ENCODE measurements at regions not wholly inside any gene's neighbourhood (a gene's known extent, or its start where the extent isn't known, plus 50 kb on each side); places are given as distances from the start of the nearest gene placed in this dataset.
"Not testable (repeated sequence)": the region's sequence is repeated elsewhere in the genome, so short reads cannot be mapped to it uniquely, and the experiment has no call there.

- DNase-seq: no peak
Observed at GRCh38 chr2:65767946-65768345, 335.5 kb upstream of the SPRED2 start.

DNA sequence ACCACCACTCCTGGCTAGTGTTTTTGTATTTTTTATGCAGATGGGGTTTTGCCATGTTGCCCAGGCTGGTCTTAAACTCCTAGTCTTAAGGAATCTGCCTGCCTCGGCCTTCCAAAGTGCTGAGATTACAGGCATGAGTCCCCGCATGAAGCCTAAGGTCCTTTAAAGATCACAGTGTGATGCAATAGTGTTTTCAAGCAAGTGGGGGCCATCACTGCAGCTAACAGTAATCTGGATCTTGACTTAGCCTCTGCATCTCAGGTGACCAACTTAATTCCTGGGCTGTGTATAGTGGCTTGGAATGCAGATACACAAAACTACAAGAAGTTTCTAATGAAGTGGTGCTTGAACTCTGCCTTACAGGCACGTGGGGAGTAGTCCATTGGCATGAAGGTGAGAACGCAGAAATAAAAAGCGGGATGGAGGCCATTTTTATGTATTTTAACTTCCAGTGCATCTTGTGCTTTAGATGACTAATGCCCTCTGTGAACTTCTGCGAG, 334.4 kb upstream of the SPRED2 start:
- no peak for DNase-seq

DNA sequence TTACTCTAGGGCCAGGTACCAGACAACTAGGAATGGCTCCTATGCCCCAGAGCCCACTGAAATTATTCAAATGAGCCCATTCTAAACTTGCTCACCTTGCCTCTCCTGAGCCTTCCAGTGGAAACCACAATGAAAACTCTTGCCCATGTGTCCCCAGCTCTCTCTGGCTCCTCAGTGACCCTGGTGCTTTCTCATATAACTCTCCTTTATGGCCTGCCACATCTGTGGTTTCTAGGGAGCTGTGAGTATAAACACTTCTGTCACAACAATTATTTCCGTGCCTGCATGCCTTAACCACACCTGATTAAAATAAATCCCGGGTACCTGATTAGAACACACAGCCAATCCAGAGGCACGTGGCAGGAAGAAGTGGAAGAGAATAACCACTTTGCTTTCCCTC, 333.0 kb upstream of the SPRED2 start:
- no peak for DNase-seq

- DNase-seq: no peak
Observed at GRCh38 chr2:65762068-65762467, 329.7 kb upstream of the SPRED2 start.

DNA sequence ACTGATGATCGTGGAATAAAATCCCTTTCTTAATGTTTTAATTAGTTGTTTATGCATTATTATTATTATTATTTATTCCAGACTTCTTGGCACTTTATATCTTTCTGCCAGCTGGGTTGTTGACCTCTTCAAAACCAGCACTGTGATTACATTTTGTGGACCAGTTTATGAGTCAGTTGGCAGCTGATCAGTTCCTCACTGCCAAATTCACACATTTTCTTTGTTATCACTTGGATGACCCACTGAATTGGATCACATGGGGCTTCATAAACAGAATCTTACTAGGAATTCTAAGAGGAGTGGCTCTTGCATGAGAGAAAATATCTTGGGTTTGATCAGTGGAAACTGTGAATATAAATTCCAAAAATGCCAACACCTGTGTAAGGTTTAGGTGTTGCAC, 321.8 kb upstream of the SPRED2 start:
- peak in 1 of 2 experiments; percentile 58 for DNase-seq

GRCh38 chr2:65751408-65751807, 319.0 kb upstream of the SPRED2 start:
- no peak for DNase-seq

DNA sequence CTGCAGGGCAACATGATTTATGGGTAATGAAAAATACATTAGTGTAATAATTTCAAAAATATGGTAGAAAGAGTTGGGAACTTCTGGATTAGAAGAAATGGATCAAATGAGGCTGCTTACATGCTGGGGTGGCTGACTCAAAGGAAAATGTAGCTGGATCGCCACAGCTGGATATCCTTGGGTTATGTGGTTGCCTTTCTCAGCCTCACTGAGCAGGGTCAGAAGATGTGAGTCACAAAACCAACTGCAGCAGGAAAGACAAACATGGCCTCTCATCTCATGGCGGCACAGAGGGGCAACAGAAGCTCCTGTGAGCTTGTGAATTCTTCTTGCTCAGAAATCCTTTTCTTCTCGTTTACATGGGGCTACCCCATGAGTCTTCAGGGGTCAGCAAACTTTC, 317.1 kb upstream of the SPRED2 start:
- no peak for DNase-seq

GRCh38 chr2:65747875-65748274, 315.5 kb upstream of the SPRED2 start:
- DNase-seq: not testable (repeated sequence)

DNA sequence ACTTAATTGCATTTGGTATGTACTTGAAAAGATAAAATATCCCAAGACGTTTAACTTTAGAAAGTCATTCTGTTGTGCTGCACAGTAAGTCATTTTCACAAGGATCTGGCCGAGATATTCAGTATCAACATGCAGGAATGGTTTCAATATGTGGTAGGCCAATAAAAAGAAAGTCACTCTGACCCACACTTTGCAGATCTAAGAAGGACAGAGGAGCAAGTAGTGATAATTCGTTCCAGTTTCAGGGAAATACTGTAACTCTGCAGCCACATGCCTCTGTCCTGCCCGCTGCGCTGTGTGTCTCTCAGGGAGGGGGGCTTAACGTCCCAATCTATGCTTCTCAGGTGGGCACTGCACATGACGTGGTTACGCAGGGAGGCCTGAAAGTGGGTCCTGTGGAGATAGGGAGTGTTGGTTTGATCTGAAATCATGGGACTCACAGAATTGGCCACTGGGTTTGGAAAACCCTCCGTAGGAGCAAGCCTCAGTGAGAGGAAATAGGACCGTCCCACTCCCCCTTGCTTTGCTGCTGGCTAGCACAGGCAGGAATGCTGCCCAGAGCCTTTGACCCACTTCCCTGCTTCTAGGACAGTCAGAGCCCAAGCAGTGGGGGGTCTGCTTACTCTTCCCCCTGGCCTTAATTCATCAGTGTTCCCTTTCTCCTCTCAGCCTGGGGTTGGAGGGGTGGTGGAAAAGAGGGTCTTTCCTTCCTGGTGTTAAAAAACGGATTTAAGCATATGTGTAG, 314.7 kb upstream of the SPRED2 start:
- DNase-seq: no peak

DNA sequence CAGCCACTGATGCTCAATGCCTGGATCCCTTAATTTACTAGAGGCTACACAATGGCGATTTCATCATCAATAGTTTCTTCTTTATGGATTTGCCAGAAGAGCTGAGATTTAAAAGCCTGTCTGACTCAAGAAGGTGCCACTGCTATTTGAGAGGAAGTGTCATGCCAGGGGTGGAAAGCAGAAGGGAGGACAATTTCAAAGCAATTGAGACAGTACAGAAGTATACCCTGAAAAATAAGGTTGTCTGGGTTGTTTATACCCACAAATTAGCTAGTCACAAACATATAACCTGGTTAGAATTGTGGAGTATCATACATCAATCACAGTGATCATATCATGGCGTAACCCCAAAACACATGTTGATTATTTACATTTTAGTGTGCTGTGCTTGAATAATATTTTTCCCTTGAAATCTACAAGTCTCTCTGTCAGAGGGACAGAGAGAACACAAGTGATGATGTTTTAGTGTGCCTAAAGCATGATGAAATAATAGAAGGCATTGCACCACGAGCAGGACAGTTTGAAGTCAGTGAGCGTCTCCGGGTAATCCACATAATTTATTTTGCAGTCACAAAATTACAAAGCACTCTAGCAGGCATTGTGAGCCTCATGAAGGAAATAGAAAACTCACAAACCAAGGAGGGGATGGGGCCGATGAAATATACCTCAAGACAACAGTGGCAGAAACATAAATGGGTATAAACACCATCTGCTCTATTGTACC, 312.2 kb upstream of the SPRED2 start:
- DNase-seq: no peak

DNA sequence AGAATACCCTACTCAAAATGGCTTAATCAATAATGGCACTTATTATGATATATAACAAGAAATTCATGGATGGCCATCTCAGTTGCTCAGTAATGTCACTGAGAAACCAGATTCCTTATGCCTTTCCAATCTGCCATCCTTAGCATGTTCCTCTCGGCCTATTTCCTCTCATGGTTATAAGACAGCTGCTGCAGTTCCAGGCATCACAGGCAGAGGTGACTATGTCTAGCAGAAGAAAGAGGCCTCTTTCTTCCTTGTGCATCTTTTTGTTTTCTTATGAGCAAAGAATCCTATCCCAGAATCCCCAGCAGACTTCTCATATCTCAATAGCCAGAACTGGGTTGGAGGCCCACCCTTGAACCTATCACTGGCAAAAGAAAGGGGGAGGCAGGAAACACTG, 310.6 kb upstream of the SPRED2 start:
- DNase-seq: no peak

DNA sequence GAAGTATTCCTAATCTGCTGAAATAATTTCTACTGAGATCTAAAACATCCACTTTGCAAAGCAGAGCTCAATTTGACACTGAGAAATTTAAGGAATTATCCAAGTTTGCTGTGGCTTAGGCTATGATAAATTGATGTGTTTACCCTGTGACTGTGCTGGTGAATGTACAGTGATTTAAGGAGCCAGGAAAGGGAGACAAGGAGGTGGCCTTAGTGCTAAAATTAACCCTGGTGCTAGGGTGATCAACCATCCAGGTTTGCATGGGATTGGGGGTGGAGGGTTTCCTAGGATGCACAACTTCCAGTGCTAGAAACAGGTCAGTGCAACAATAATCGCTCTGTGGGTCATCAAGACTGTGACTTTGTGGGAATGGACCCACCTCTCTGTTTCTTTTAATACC, 307.5 kb upstream of the SPRED2 start:
- no peak for DNase-seq

DNA sequence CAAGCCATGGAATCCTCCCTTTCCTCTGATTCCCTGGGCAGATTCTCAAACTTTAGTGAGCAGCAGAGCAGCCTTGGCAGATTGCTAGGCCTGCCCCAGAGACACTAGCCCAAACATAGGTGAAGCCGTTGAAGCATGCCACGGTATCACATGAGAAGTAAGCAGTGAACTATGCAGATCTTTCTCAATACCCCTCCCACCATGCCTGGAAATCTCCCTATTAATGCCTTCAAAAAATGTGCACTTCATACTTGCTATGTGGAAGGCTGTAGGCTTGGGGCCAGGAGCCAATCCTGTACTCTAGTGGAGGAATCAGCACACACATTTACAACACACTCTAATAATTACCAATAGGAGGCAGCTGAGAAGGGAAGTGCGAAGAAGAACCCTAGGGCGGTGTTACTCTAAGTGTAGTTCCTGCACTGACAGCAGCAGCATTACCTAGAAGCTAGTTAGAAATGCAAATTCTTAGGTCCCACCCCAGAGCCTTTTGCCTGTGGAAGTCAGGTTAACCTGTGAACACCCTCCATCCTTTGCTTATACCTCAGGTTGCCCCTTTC, 305.1 kb upstream of the SPRED2 start:
- DNase-seq: no peak

DNA sequence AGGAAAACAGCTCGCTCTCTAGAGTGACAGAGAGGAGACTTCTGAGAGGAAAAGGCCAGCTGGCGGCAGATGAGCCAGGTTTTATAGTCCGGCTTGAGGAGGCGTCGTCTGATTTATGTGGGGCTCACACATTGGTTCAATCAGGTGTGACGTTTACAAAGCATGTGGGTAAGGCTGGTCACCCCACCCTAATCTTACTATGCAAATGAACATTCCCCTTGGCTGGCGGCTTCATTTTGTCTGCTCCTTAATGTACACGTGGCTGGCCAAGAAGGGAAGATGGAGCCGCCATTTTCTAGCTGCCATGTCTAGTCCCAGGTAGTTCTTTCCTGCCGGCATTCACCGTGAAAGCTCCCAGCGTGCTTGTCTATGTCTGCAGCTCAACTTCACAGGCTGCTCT, 299.1 kb upstream of the SPRED2 start:
- DNase-seq: no peak

DNA sequence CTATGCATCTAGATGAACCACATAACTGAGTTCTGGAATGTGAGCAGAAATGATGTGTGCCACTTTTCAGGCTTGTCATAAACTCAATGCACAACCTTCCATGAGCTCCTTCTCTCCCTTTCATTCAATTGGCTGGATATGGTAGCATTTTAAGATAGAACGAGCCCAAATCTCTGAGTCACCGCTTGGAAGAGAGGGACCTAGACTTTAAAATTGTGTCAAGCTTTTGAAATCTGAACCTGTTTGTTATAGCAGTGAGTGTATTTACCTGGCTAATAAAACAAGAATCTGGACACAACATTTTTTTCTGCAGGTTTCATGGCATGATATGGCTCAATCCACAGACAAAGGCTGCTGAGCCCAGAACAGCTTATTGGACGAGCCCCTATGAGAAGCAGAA, 297.8 kb upstream of the SPRED2 start:
- DNase-seq: no peak

- DNase-seq: no peak
Observed at GRCh38 chr2:65729246-65729645, 296.8 kb upstream of the SPRED2 start.

DNA sequence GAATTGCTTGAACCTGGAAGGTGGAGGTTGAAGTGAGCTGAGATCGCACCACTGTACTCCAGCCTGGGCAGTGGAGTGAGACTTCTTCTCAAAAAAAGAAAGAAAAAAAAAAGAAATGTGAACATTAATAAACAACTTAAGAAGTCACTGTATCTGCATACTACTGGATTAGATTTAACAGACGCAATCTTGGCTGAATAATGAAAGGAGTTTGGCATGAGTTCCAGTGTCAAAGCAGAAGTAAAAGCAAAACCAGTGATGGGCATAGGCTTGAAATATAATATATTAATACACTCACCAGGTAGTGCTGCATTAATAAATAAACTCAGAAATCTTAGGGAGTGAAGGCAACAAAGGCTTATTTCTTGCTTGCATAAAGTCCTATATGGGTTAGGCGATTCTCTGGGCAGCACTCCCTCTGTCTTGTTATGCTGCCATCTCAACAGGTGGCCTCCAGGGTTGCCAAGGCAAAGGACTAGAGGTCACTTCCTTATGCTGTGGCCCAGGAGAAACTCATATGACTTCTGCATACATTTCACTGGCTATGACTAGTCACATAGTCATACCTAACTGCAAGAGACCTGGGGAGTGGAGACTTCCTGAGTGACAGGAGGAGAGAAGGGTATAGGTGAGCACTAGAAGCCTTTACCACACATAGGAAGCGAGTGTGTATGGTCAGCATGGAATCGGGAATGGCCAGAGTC, 296.2 kb upstream of the SPRED2 start:
- no peak for DNase-seq

GRCh38 chr2:65727816-65728215, 295.4 kb upstream of the SPRED2 start:
- DNase-seq: no peak

- DNase-seq: no peak
Observed at GRCh38 chr2:65727381-65727780, 295.0 kb upstream of the SPRED2 start.

- no peak for DNase-seq
Observed at GRCh38 chr2:65724752-65725151, 292.4 kb upstream of the SPRED2 start.

DNA sequence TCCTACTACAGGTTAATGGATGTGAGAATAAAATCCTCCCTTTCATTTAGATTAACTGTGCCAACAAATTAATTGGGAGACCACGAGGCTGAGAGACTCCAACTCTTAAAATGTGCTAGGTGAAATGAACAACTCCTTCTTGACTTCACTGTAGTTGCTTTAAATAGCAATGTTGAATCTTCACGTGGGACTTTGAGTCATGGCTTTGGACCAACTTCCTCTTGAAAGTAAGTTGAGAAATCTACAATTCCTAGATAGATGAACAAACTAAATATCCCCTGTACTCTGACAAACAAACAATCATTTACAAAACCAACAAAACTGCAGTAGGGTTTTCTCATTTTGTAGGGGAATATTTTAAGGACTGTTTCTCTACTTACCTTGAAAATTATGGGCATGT, 291.9 kb upstream of the SPRED2 start:
- DNase-seq: no peak

DNA sequence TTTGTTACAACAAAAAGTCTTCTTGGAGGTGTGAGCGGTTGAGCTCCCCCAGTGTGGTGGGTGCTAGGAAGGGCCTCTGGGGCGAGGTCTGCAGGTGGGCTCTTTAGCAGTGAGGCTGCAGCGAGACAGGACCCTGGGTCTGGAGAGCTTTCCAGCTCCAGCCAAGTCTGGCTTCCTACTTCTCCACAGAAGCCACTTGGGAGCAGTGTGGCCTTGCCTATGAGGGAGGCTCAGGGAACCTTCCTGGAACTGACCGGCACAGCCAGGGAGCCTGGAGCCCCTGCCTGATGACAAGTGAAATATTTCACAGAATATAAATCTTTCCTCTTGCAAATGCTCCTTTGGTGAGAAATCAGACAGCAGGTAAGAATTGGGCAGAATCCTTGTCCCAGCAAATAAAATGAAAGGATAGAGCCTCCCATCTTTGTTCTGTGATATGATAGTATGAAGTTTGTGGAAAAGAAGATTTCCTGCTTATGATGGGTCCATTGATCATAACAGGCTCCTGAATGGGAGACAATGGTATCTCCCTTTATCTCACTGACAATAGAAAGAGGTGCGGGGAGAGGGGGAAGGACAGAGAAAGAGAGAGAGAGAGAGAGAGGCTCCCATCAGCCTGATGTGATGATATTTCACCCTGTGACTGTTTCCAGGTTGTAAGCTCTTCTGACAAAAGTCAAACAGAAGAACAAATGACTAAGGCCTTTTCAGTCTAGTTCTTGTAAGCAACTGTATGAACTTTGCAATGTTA, 289.8 kb upstream of the SPRED2 start:
- peak in 1 of 2 experiments; percentile 66 for DNase-seq

DNA sequence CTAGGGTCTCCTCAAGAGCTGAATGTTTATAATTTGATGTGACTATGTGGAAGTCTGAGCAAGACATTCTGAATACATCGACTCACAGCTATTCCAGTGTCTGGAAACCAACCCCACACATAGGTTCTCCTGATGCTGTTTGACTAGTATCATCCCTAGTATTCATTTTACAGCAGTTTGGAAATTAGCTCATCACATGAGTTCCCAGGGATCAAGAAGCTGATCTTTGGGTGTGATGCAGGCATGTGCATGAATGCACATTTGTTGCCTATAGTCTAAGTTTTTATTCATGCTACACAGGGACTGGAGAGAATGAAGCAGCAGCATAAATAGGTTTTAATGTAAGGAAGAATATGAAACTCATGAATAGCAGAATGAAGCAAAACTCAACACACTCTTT, 284.3 kb upstream of the SPRED2 start:
- no peak for DNase-seq
